Coronary artery (tissue), 2 donors: ENCODE measurements at regions not wholly inside any gene's neighbourhood (a gene's known extent, or its start where the extent isn't known, plus 50 kb on each side); places are given as distances from the start of the nearest gene placed in this dataset.

Experiments used
- DNase-seq: peaks from one replicate; pipeline ENCODE4 v3.0.0-alpha.2; 2017; ENCODE audit warnings: low spot score
- H3K27ac ChIP-seq, 2 donors: fragments of 200-600 bp; sonication (generic); one replicate each; pipeline ENCODE4 v1.5.1; 2016 to 2019
- H3K4me3 ChIP-seq: fragments of 200-600 bp; sonication (generic); 2 replicates; pipeline ENCODE4 v1.5.1; 2016; ENCODE audit warnings: mild to moderate bottlenecking, moderate library complexity
- TF ChIP-seq, protein P1 (sequence below): fragments of 200-600 bp; sonication (generic); IDR thresholded peaks from one replicate; pipeline ENCODE4 v1.5.1; 2019; ENCODE audit warnings: antibody characterized with exemption

DNA sequence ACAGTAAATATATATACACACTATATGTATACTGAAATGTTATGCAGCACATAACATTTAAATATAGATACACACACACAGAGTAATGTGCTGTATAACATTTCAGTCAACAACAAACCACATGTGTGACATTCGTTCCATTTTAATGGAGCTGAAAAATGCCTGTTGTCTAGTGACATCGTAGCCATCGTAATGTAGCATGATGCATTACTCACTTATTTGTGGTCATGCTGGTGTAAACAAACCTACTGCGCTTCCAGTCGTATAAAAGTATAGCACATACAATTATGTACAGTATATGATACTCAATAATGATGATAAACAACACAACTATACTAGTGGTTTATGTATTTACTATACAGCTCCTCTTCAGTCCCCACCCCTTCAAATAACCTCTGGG is 119.0 kb upstream of the SLC38A4 start:
- H3K4me3 ChIP-seq = no peak overlapping the region
- no peak for DNase-seq
- TF ChIP-seq, protein P1, sequence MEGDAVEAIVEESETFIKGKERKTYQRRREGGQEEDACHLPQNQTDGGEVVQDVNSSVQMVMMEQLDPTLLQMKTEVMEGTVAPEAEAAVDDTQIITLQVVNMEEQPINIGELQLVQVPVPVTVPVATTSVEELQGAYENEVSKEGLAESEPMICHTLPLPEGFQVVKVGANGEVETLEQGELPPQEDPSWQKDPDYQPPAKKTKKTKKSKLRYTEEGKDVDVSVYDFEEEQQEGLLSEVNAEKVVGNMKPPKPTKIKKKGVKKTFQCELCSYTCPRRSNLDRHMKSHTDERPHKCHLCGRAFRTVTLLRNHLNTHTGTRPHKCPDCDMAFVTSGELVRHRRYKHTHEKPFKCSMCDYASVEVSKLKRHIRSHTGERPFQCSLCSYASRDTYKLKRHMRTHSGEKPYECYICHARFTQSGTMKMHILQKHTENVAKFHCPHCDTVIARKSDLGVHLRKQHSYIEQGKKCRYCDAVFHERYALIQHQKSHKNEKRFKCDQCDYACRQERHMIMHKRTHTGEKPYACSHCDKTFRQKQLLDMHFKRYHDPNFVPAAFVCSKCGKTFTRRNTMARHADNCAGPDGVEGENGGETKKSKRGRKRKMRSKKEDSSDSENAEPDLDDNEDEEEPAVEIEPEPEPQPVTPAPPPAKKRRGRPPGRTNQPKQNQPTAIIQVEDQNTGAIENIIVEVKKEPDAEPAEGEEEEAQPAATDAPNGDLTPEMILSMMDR = no peak
- H3K27ac ChIP-seq = no peak overlapping the region

GRCh38 chr12:46945591-46945990 is 119.8 kb upstream of the SLC38A4 start:
- no peak overlapping the region for H3K4me3 ChIP-seq
- DNase-seq = no peak

DNA sequence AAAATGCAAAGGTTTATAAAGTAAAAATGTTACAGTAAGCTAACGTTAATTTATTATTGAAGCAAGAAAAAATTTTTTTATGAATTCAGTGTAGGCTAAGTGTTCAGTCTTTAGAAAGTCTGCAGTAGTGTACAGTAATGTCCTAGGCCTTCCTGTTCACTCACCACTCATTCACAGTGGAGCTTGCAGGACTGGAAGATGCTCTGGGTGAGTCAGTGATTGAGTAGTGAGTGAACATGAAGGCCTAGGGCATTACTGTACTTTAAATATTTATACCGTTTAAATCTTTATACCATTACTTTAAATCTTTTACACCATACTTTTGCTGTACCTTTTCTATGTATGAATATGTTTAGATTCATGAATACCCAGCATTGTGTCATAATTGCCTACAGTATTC is 120.3 kb upstream of the SLC38A4 start:
- no peak for DNase-seq
- Histone ChIP-seq H3K27ac (no peak overlapping the region), H3K4me3 (no peak overlapping the region)
- TF ChIP-seq, protein P1 = no peak

More at GRCh38 chr12:46945591-46945990, 119.8 kb upstream of the SLC38A4 start:
- TF ChIP-seq, protein P1 = no peak
- no peak overlapping the region for H3K27ac ChIP-seq

DNA sequence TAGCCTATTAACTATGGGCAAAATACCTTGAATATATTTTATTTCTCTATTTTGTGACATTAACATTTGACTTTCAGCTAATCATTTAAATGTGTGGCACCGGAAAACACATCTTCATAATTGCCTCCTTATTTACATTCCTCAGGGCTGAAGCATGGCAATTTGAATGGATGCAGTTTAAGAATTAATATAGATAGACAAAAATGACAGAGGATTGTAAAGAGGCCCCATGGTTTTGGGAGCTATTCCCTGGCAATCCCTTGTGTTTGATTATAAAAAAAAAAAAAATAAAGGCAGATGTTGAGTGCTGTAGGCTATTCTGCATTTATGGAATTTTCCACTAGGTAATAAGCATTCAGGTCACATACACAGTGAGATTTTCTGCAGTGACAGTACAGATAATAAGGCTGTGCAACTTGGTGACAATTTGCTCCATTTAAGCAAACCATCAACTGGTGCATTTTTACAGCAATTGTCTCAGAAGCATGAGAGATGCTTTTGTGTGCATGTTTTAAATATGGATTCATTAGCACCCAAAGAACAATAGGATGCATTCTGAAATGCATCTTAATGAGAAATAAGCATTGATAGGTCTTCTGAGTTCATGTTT is 123.2 kb upstream of the SLC38A4 start:
- Histone ChIP-seq H3K27ac (no peak overlapping the region), H3K4me3 (no peak overlapping the region)
- TF ChIP-seq, protein P1 = no peak
- DNase-seq = no peak

- TF ChIP-seq, protein P1 = no peak
- Histone ChIP-seq H3K27ac (no peak overlapping the region), H3K4me3 (no peak overlapping the region)
- no peak for DNase-seq
Measured at GRCh38 chr12:46950094-46950493, 124.3 kb upstream of the SLC38A4 start.

- H3K4me3 ChIP-seq = no peak overlapping the region
- no peak for DNase-seq
- no peak overlapping the region for H3K27ac ChIP-seq
- TF ChIP-seq, protein P1 = no peak
Measured at GRCh38 chr12:46952880-46953483, 126.4 kb upstream of the PCED1B start.

DNA sequence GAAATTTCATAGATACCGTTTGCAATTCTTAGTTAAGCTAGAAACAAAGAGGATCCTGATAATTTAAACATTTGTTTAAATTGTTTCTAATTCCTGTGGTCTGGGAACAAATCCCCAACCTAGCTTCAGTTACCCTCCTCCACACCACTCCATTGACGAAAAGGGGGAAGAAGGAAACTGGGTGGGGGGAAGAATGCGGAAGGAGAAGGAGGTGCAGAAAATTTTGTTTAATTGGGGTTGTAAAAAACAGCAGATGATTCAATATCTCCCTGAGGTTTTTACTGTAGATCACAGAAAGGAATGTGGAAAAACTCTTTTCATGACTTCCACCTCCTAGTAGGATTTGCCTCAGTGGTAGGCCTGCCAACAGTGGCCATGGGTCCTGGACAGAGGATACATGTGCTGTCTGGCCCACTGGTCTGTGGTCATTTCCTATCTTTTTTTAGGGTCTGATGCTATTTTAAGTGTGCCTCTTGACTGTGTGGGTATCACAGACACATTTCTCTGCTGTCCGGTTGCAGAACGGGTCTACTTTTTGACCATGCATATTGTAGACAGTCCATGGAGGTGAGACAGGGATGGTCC is 122.9 kb upstream of the PCED1B start:
- TF ChIP-seq, protein P1 = no peak
- no peak for DNase-seq
- H3K4me3 ChIP-seq = no peak overlapping the region
- H3K27ac ChIP-seq = no peak overlapping the region
